ENCODE measurements at regions not wholly inside any gene's neighbourhood (a gene's known extent, or its start where the extent isn't known, plus 50 kb on each side); places are given as distances from the start of the nearest gene placed in this dataset.

DNA sequence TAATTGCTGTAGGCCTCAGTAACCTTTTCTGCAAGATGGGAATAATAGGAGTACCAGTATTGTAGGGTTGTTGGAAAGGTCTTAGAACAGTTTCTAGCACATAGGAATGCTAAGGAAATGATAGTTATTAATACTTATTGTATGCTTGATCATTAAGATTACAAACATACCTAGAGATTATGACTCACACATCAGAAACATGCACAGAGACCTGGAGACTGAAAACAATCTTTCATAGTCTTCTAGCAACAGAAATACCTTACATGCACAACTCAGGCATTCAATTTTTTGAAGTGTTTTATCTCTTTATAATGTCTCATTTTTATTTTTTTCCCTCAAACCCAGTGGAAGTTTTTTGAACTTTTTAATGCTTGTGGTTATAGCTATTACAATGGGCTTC, 104.4 kb upstream of the ZBTB20 start:
- no peak for DNase-seq (ENCODE audit: low spot score)
- H3K9me3 ChIP-seq (ENCODE audit: low read depth, low read length, poor library complexity, severe bottlenecking), result no peaks in the 10 kb centered on the region
- BruUV-seq (replicated peaks), result no TSS peak
- TF ChIP-seq, protein P1, sequence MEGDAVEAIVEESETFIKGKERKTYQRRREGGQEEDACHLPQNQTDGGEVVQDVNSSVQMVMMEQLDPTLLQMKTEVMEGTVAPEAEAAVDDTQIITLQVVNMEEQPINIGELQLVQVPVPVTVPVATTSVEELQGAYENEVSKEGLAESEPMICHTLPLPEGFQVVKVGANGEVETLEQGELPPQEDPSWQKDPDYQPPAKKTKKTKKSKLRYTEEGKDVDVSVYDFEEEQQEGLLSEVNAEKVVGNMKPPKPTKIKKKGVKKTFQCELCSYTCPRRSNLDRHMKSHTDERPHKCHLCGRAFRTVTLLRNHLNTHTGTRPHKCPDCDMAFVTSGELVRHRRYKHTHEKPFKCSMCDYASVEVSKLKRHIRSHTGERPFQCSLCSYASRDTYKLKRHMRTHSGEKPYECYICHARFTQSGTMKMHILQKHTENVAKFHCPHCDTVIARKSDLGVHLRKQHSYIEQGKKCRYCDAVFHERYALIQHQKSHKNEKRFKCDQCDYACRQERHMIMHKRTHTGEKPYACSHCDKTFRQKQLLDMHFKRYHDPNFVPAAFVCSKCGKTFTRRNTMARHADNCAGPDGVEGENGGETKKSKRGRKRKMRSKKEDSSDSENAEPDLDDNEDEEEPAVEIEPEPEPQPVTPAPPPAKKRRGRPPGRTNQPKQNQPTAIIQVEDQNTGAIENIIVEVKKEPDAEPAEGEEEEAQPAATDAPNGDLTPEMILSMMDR (conservative IDR thresholded peaks at IDR 0.05; ENCODE audit: low read depth, low read length), result no peak
- TF ChIP-seq EZH2 (IDR thresholded peaks at IDR 0.05; ENCODE audit: borderline replicate concordance, low read depth, low read length, poor library complexity, severe bottlenecking), result no peak
- no peak overlapping the region for H3K4me3 ChIP-seq (ENCODE audit: low read depth, low read length, poor library complexity, severe bottlenecking)
- POLR2A ChIA-PET (ENCODE audit: low non-redundant PET), result no interaction called here
- H3K4me1 ChIP-seq (ENCODE audit: insufficient read depth, low read length, poor library complexity, severe bottlenecking), result no peaks in the 10 kb centered on the region
- intact Hi-C loops (cut with micrococcal nuclease; ENCODE audit: unreplicated experiment), result no loop called here
- no peaks in the 10 kb centered on the region for H3K27me3 ChIP-seq (replicated peaks; ENCODE audit: insufficient read depth, low read depth, low read length, poor library complexity)
- no peaks in the 10 kb centered on the region for H3K36me3 ChIP-seq (ENCODE audit: insufficient read depth, low read length, poor library complexity, severe bottlenecking)
- CTCF ChIA-PET, result no interaction called here
- H3K27ac ChIP-seq (ENCODE audit: low read depth, low read length, poor library complexity, severe bottlenecking), result no peak overlapping the region

DNA sequence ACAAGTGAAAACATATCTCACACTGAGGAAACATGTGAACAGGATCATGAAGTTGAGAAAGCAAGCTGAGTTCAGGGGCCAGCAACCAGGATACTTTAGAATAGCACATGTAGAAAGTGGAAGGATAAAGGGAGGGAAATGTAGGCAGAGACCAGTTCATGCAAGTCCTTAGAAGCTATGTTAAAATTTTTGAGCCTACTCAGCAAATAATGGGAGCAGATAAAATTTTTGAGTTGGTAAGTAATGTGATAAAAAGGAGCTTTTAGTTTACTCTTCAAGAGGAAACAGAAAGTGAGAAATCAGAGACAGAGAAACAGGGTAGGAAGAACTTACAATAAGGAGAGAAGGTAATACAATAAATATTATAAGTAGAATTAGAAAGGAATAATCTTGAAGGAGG, 105.6 kb upstream of the ZBTB20 start:
- DNase-seq (ENCODE audit: low spot score), result no peak
- CTCF ChIA-PET, result no interaction called here
- Histone ChIP-seq H3K36me3 (ENCODE audit: insufficient read depth, low read length, poor library complexity, severe bottlenecking) (no peaks in the 10 kb centered on the region), H3K9me3 (ENCODE audit: low read depth, low read length, poor library complexity, severe bottlenecking) (no peaks in the 10 kb centered on the region), H3K27ac (ENCODE audit: low read depth, low read length, poor library complexity, severe bottlenecking) (no peak overlapping the region), H3K4me1 (ENCODE audit: insufficient read depth, low read length, poor library complexity, severe bottlenecking) (no peaks in the 10 kb centered on the region), H3K27me3 (replicated peaks; ENCODE audit: insufficient read depth, low read depth, low read length, poor library complexity) (no peaks in the 10 kb centered on the region), H3K4me3 (ENCODE audit: low read depth, low read length, poor library complexity, severe bottlenecking) (no peak overlapping the region)
- BruUV-seq (replicated peaks), result no TSS peak
- POLR2A ChIA-PET (ENCODE audit: low non-redundant PET), result no interaction called here
- TF ChIP-seq, protein P1 (conservative IDR thresholded peaks at IDR 0.05; ENCODE audit: low read depth, low read length), result no peak
- no peak for TF ChIP-seq EZH2 (IDR thresholded peaks at IDR 0.05; ENCODE audit: borderline replicate concordance, low read depth, low read length, poor library complexity, severe bottlenecking)
- intact Hi-C loops (cut with micrococcal nuclease; ENCODE audit: unreplicated experiment), result no loop called here

DNA sequence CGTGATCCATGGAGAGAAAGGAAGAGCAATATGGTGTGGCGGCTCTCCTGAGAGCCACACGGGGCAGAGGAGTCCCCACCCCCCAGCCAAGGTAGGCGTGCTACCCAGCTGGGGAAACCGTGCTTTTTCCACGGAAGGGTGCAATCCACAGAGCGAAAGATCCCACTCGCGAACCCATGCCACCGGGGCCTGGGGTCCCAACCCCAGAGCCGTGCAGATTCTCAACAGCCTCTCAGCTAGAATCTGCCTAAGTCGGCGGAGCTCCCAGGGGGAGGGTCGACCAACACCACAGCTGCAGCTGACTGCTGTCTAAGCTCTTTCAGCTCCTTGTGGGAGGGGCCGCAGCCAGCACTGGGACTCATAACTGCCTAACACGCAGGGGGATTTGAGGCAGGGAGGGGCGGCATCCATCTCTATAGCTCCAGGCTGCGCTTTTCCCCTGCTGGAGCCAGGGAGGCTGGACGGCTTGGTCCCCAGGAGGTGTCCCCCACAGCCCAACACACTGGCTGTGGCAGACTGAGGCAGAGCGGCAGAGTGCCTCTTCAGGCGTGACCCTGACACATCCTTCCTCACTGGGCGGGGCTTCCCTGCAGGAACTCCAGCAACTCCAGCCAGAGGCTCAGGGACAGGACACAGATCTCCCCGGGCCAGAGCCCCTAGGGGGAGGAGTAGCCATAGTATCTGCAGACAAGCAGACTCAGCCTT, 107.6 kb upstream of the ZBTB20 start:
- no peak for DNase-seq (ENCODE audit: low spot score)
- H3K4me3 ChIP-seq (ENCODE audit: low read depth, low read length, poor library complexity, severe bottlenecking), result no peak overlapping the region
- no peaks in the 10 kb centered on the region for H3K27me3 ChIP-seq (replicated peaks; ENCODE audit: insufficient read depth, low read depth, low read length, poor library complexity)
- H3K4me1 ChIP-seq (ENCODE audit: insufficient read depth, low read length, poor library complexity, severe bottlenecking), result no peaks in the 10 kb centered on the region
- POLR2A ChIA-PET (ENCODE audit: low non-redundant PET), result no interaction called here
- no peaks in the 10 kb centered on the region for H3K9me3 ChIP-seq (ENCODE audit: low read depth, low read length, poor library complexity, severe bottlenecking)
- intact Hi-C loops (cut with micrococcal nuclease; ENCODE audit: unreplicated experiment), result no loop called here
- TF ChIP-seq, protein P1 (conservative IDR thresholded peaks at IDR 0.05; ENCODE audit: low read depth, low read length), result no peak
- TF ChIP-seq EZH2 (IDR thresholded peaks at IDR 0.05; ENCODE audit: borderline replicate concordance, low read depth, low read length, poor library complexity, severe bottlenecking), result no peak
- BruUV-seq (replicated peaks), result no TSS peak
- CTCF ChIA-PET, result no interaction called here
- no peak overlapping the region for H3K27ac ChIP-seq (ENCODE audit: low read depth, low read length, poor library complexity, severe bottlenecking)
- H3K36me3 ChIP-seq (ENCODE audit: insufficient read depth, low read length, poor library complexity, severe bottlenecking), result no peaks in the 10 kb centered on the region

Data from A673 (cell line).